ENCODE measurements at regions not wholly inside any gene's neighbourhood (a gene's known extent, or its start where the extent isn't known, plus 50 kb on each side); places are given as distances from the start of the nearest gene placed in this dataset.

- TF ChIP-seq POLR2A (IDR thresholded peaks at IDR 0.05) (no peak), CTCF (IDR thresholded peaks at IDR 0.05 in 4 of 5, conservative IDR thresholded peaks at IDR 0.05 in 1 of 5) (no peak)
Observed at GRCh38 chr2:220696280-220696669, 875.8 kb downstream of the EPHA4 start.

Data from gastrocnemius medialis (tissue), 4 donors.